GM21528 (cell line): ENCODE measurements at regions not wholly inside any gene's neighbourhood (a gene's known extent, or its start where the extent isn't known, plus 50 kb on each side); places are given as distances from the start of the nearest gene placed in this dataset.

ENCODE experiments used
- ATAC-seq: cut with Tn5 transposase; IDR thresholded peaks from one replicate; pipeline ENCODE4 v1.9.1; 2021; ENCODE audit warnings: mild to moderate bottlenecking, moderate library complexity; ENCODE audit not compliant: unreplicated experiment, low FRiP score

GRCh38 chr15:38876621-38877020, 312.0 kb upstream of the RASGRP1 start:
- no peak for ATAC-seq

GRCh38 chr15:38877471-38877870, 312.9 kb upstream of the RASGRP1 start:
- no peak for ATAC-seq

GRCh38 chr15:38878026-38878425, 313.4 kb upstream of the RASGRP1 start:
- no peak for ATAC-seq

- no peak for ATAC-seq
Observed at GRCh38 chr15:38878926-38879325, 314.3 kb upstream of the RASGRP1 start.

- no peak for ATAC-seq
Observed at GRCh38 chr15:38879909-38880471, 315.4 kb upstream of the RASGRP1 start.

- no peak for ATAC-seq
Observed at GRCh38 chr15:38882221-38882620, 317.6 kb upstream of the RASGRP1 start.

GRCh38 chr15:38883987-38884386, 319.4 kb upstream of the RASGRP1 start:
- no peak for ATAC-seq

GRCh38 chr15:38885001-38885400, 320.4 kb upstream of the RASGRP1 start:
- ATAC-seq, result no peak

GRCh38 chr15:38885471-38885952, 320.9 kb upstream of the RASGRP1 start:
- no peak for ATAC-seq

GRCh38 chr15:38886315-38887163, 321.9 kb upstream of the RASGRP1 start:
- no peak for ATAC-seq

- ATAC-seq, result no peak
Observed at GRCh38 chr15:38888701-38889221, 324.1 kb upstream of the RASGRP1 start.

GRCh38 chr15:38890194-38890593, 325.6 kb upstream of the RASGRP1 start:
- no peak for ATAC-seq

- ATAC-seq, result no peak
Observed at GRCh38 chr15:38893925-38894242, 329.3 kb upstream of the RASGRP1 start.

- ATAC-seq, result no peak
Observed at GRCh38 chr15:38894243-38894948, 329.8 kb upstream of the RASGRP1 start.

- ATAC-seq, result no peak
Observed at GRCh38 chr15:38895326-38896255, 331.0 kb upstream of the RASGRP1 start.

GRCh38 chr15:38896647-38897046, 332.0 kb upstream of the RASGRP1 start:
- ATAC-seq, result no peak

GRCh38 chr15:38897551-38897950, 332.9 kb upstream of the RASGRP1 start:
- ATAC-seq, result no peak

GRCh38 chr15:38898236-38898635, 333.6 kb upstream of the RASGRP1 start:
- ATAC-seq, result no peak

GRCh38 chr15:38899300-38899699, 334.7 kb upstream of the RASGRP1 start:
- no peak for ATAC-seq

- ATAC-seq, result no peak
Observed at GRCh38 chr15:38904298-38904697, 339.7 kb upstream of the RASGRP1 start.
